ES-I3 (cell line): ENCODE measurements at regions not wholly inside any gene's neighbourhood (a gene's known extent, or its start where the extent isn't known, plus 50 kb on each side); places are given as distances from the start of the nearest gene placed in this dataset.

ENCODE experiments used
- H3K36me3 ChIP-seq: 2 replicates; pipeline ENCODE4 v1.6.1; 2013; ENCODE audit warnings: mild to moderate bottlenecking, low read length, control low read depth, moderate library complexity; ENCODE audit not compliant: insufficient read depth
- H3K4me1 ChIP-seq: 2 replicates; pipeline ENCODE4 v1.6.1; 2013; ENCODE audit warnings: mild to moderate bottlenecking, control low read depth, low read length; ENCODE audit not compliant: insufficient read depth
- H3K9ac ChIP-seq: 2 replicates; pipeline ENCODE4 v1.6.1; 2013; ENCODE audit warnings: low read depth, mild to moderate bottlenecking, low read length, moderate library complexity
- H3K9me3 ChIP-seq: 2 replicates; pipeline ENCODE4 v1.6.1; 2013; ENCODE audit warnings: mild to moderate bottlenecking, low read length, moderate library complexity; ENCODE audit not compliant: control insufficient read depth, insufficient read depth

DNA sequence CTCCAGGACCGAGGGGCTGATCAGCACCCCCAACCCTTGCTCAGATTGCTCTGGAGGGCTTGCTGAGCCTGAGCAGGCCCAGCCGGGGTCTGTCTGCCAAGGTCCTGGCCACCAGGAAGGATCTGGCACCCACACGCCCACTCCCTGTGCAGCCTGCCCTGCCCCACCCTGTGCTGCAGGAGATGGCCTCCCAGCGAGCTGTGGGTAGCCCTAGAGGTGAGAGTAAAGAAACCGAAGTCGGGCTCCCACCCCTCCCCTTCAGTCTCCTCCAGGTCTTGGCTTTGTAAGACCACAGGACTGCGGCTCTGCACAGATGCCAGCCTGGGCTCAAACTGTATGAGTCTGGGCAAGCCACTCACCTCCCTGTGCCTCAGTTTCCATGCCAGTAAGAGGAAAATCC is 307.8 kb downstream of the BCL11B start:
- Histone ChIP-seq H3K9ac (no peak overlapping the region), H3K4me1 (no peaks in the 10 kb centered on the region), H3K36me3 (no peaks in the 10 kb centered on the region), H3K9me3 (no peaks in the 10 kb centered on the region)

DNA sequence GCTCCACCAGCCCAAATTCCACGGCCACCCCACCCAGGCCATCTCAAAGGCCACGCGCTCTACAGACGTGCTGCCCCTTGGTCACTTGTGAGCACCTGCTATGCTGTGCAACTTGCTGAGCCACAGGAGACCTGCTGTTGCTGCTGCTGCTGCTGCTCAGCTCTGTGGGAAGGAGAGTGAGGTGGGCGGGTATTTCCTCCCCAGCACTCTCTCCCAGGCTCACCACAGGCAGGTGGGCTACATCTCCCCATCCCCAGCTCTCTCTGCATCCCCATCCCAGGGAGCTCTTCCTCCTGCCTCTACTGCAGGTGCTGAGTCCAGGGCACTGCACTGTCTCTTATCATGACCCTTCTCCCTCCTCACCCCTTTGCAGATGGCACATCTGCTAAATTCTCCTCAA is 306.9 kb downstream of the BCL11B start:
- Histone ChIP-seq H3K36me3 (no peaks in the 10 kb centered on the region), H3K9ac (no peak overlapping the region)

GRCh38 chr14:98966016-98966415 is 306.0 kb downstream of the BCL11B start:
- Histone ChIP-seq H3K36me3 (no peaks in the 10 kb centered on the region), H3K4me1 (no peaks in the 10 kb centered on the region), H3K9me3 (no peaks in the 10 kb centered on the region), H3K9ac (no peak overlapping the region)

More for the DNA sequence above, 306.9 kb downstream of the BCL11B start:
- no peaks in the 10 kb centered on the region for H3K4me1 ChIP-seq
- no peaks in the 10 kb centered on the region for H3K9me3 ChIP-seq

DNA sequence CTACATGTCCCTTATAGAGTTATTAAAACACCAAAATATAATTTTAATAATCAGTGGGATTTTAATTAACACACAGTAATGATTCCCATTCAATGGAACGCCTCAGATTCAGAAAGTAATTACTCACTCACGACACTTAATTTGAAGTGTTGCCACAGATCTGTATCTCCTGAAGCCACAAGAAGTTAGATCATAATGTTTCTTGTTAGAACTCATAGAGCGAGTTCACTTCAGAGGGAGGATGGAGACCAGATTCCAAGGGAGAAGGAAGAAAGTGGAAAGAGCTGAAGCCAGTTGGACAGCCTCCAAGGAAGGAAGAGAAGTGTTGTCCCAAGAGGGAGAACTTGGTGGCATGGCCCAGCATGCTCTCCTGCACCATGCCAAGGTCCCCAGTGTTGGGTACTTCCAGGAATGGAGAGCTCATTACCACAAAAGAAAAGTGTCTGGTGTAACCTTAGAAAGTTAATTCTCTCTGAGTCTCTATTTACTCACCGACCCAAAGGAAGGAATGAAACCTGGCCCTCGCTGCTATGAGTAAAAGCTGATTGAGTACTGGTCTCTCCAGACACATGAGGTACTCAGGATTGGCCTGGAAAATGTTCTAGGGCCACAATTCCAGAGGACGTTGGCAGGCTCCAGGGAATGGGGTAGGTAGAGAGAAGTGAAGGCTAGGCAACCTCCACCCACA is 305.4 kb downstream of the BCL11B start:
- H3K9ac ChIP-seq = no peak overlapping the region
- no peaks in the 10 kb centered on the region for H3K4me1 ChIP-seq
- no peaks in the 10 kb centered on the region for H3K9me3 ChIP-seq
- H3K36me3 ChIP-seq = no peaks in the 10 kb centered on the region

GRCh38 chr14:98974113-98974512 is 297.9 kb downstream of the BCL11B start:
- Histone ChIP-seq H3K4me1 (no peaks in the 10 kb centered on the region), H3K9me3 (no peaks in the 10 kb centered on the region), H3K9ac (no peak overlapping the region), H3K36me3 (no peaks in the 10 kb centered on the region)

DNA sequence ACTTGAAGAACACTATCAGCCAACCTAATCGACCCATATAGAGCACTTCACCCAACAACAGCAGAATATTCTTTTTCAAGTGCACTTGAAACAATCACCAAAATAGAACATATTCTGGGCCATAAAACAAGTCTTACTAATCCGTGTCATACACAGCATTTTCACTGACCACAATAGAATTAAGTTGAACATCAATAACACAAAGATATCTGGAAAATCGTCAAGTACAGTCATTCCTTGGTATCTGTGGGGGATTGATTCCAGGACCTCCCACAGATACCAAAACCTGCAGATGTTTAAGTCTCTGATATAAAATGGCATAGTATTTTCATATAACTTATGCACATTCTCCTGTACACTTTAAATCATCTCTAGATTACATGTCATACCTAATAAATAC is 295.7 kb downstream of the BCL11B start:
- no peak overlapping the region for H3K9ac ChIP-seq
- H3K4me1 ChIP-seq = no peaks in the 10 kb centered on the region
- H3K36me3 ChIP-seq = no peaks in the 10 kb centered on the region
- no peaks in the 10 kb centered on the region for H3K9me3 ChIP-seq

DNA sequence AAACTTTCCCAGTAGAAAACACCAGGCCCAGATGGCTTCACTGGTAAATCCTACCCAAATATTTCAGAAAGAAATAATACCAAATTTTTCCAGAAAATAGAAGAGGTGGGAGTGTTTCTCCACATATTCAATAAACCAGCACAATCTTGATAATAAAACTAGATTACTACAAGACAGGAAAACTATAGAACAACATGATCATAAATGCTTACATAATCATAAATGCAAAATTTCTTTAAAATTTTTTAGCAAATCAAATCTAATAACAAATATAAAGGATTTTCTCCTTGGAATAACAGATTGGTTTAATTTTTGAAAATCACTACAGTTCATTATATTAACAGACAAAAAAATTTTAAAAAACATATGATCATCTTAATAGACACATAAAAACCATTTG is 294.5 kb downstream of the BCL11B start:
- no peaks in the 10 kb centered on the region for H3K4me1 ChIP-seq
- H3K9me3 ChIP-seq = no peaks in the 10 kb centered on the region
- no peak overlapping the region for H3K9ac ChIP-seq
- no peaks in the 10 kb centered on the region for H3K36me3 ChIP-seq

GRCh38 chr14:98982986-98983385 is 289.0 kb downstream of the BCL11B start:
- H3K9ac ChIP-seq = no peak overlapping the region
- H3K36me3 ChIP-seq = no peaks in the 10 kb centered on the region; the same call in 1 of the 2 replicates
- H3K4me1 ChIP-seq = no peaks in the 10 kb centered on the region
- no peaks in the 10 kb centered on the region; the same call in 1 of the 2 replicates for H3K9me3 ChIP-seq

DNA sequence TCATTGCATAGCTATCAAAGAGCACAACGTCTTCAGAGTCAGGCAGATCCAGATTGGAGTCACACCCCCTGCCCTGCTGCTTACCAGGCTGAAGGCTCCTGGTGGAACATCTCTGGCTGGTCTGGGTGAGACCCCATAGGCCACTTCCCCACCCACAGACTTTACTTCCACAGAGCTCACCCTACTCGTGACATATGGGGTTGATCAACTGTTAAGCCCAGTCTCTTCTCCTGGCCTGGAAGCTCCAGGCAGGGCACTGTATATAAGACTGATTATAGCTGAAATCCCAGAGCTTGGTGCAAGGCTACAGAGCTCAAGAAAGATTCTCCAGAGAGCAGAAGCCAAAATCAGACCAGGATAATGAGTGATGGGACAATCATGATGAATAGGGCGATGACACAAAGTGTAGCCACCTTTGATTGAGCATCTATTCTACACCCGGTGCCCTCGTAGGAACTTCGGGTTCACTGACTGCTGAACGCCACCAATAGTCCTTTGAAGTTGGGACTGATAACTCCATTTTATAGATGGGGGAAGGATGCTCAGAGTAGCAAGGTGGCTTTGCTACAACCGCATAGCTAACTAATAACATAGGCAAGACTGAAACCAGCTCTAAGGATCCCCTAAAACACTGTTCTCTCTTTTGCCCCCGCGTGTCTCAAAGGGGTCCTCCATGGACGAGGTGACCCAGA is 287.8 kb downstream of the BCL11B start:
- no peaks in the 10 kb centered on the region; the same call in 1 of the 2 replicates for H3K9me3 ChIP-seq
- no peaks in the 10 kb centered on the region; the same call in 1 of the 2 replicates for H3K36me3 ChIP-seq
- no peaks in the 10 kb centered on the region for H3K4me1 ChIP-seq
- H3K9ac ChIP-seq = no peak overlapping the region

- H3K9ac ChIP-seq = no peak overlapping the region
- H3K36me3 ChIP-seq = no peaks in the 10 kb centered on the region; the same call in 1 of the 2 replicates
- no peaks in the 10 kb centered on the region for H3K4me1 ChIP-seq
- no peaks in the 10 kb centered on the region; the same call in 1 of the 2 replicates for H3K9me3 ChIP-seq
Measured at GRCh38 chr14:98984719-98985041, 287.3 kb downstream of the BCL11B start.

DNA sequence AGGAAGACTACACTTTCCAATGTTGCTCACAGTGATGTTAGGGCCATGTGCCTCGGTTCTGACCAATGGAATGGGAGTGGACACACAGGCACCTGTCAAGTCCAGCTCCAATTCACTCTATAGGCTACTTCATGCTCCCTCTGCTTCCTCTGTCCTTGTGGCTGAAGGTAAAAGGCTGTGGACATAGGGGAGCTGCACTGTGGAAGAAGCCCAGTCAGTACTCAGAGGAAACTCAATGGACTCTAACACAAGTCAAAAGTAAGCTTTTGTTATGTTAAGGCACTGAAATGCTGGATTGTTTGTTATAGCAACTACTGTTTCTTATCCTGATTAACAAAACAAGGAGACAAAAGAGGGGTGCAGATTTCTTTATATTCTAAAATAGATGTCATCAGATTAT is 278.2 kb downstream of the BCL11B start:
- Histone ChIP-seq H3K36me3 (no peaks in the 10 kb centered on the region), H3K9ac (no peak overlapping the region), H3K9me3 (no peaks in the 10 kb centered on the region; the same call in 1 of the 2 replicates), H3K4me1 (no peaks in the 10 kb centered on the region; the same call in 1 of the 2 replicates)

- Histone ChIP-seq H3K4me1 (no peaks in the 10 kb centered on the region; the same call in 1 of the 2 replicates), H3K36me3 (no peaks in the 10 kb centered on the region), H3K9me3 (no peaks in the 10 kb centered on the region; the same call in 1 of the 2 replicates), H3K9ac (no peak overlapping the region)
Measured at GRCh38 chr14:98994561-98994960, 277.4 kb downstream of the BCL11B start.

DNA sequence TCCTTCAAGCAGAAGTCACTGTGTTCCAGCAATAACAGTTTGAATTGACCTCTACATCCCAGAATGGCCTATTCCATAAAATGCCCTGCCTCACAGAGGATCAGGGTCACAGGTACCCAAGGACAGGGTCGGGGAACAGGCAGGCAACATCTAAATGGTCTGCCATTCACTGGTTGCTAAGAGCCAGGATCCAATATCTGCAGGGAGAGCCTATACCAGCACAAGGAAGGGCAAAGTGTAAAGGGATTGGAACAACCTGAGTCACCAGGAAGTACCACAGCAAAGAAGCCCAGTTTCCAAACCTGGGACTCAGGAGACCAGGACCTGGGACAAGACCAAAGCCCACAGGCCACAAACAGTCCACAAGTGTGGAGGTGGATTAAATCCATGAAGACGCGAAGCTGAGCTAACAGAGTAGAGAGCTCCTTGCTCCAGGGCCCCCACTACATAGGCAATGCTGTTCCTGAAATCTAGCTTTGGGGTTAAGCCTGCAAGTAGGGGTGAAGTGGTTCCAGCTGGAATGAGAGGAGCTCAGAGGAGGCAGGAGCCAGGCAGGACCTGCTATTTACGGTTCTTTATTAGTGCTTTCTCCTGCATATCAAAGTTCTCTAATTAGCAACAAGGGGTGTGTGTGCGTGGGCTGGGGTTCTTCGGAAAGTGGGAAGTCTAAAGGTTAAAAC is 274.3 kb downstream of the BCL11B start:
- Histone ChIP-seq H3K36me3 (no peaks in the 10 kb centered on the region), H3K4me1 (no peaks in the 10 kb centered on the region; the same call in 1 of the 2 replicates), H3K9ac (no peak overlapping the region), H3K9me3 (no peaks in the 10 kb centered on the region; the same call in 1 of the 2 replicates)

GRCh38 chr14:98999345-98999744 is 272.7 kb downstream of the BCL11B start:
- Histone ChIP-seq H3K36me3 (no peaks in the 10 kb centered on the region), H3K9ac (no peak overlapping the region), H3K9me3 (no peaks in the 10 kb centered on the region), H3K4me1 (no peaks in the 10 kb centered on the region; the same call in 1 of the 2 replicates)

- H3K9me3 ChIP-seq = no peaks in the 10 kb centered on the region
- no peak overlapping the region for H3K9ac ChIP-seq
- no peaks in the 10 kb centered on the region for H3K36me3 ChIP-seq
- H3K4me1 ChIP-seq = no peaks in the 10 kb centered on the region
Measured at GRCh38 chr14:98999901-99000300, 272.1 kb downstream of the BCL11B start.
